ENCODE measurements at regions not wholly inside any gene's neighbourhood (a gene's known extent, or its start where the extent isn't known, plus 50 kb on each side); places are given as distances from the start of the nearest gene placed in this dataset.
"Not testable (repeated sequence)": the region's sequence is repeated elsewhere in the genome, so short reads cannot be mapped to it uniquely, and the experiment has no call there.

- DNase-seq, result peak; percentile 53
Observed at GRCh38 chr11:33970984-33971466, 79.1 kb upstream of the LMO2 start.

- no peak for DNase-seq
Observed at GRCh38 chr11:33967451-33967850, 75.6 kb upstream of the LMO2 start.

DNA sequence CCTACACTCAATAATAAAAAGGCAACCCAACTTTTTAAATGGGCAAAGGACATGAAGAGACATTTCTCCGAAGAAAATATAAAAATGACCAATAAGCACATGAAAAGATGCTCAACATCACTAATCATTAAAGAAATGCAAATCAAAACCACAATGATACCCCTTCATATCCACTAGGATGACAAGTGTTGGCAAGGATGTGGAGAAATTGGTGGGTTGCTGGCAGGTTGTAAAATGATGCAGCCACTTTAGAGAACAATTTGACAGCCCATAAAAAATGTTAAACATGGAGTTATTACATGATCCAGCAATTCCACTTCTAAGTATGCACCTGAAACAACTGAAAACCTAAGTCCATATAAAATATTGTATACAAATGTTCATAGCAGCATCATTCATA is 73.2 kb upstream of the LMO2 start:
- no peak for DNase-seq

DNA sequence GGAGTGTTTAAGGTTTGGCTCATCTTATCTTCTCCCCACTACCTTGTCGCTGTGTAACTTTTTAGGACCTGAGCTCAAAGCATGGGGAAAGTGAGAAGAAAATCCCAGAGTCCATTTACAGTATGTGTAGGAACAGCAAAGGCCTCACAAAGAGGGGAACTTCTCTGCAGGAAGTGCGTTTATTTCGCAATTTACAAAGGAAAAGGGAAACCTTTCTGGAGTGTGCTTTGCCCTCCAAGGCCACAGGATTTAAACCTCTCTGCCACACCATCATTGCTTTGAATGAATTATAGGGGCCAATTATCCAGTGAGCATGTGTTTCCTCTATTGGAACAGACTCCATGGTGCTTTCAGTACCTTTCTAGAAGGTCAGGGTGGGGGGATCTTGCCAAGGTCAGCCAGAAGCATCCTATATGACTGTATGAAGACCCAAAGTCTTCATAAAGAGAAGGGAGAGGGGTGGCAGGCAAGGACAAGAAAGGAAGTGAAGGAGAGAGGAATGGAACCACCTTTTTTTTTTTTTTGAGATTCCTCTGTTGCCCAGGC is 68.1 kb upstream of the LMO2 start:
- DNase-seq, result no peak

DNA sequence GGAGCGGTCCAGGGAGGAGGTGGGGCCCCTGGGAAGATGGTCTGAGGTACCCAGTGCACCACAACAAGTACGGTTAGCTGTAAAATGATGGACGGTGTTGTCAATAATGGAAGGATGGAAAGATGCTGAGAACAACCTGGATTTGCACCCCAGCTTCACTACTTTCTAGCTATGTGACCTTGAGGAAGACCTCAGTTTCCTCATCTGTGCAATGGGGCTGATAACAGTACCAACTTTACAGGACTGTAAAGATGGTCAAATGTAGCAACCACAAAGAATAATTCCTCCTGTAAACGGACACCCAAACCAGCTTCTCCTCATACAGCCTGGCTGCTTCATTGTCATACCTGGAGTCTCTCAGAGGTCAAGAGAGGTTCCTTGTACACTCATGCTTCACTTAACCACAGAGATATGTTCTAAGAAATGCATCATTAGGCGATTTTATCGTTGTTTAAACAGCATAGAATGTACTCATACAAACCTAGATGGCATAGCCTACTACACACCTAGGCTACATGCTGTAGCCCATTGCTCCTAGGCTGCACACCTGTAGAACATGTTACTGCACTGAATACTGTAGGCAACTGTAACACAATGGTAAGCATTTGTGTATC is 65.5 kb upstream of the LMO2 start:
- no peak for DNase-seq

GRCh38 chr11:33956611-33957010 is 64.7 kb upstream of the LMO2 start:
- no peak for DNase-seq

GRCh38 chr11:33953289-33953688 is 61.4 kb upstream of the LMO2 start:
- no peak for DNase-seq

GRCh38 chr11:33952805-33953204 is 60.9 kb upstream of the LMO2 start:
- no peak for DNase-seq

DNA sequence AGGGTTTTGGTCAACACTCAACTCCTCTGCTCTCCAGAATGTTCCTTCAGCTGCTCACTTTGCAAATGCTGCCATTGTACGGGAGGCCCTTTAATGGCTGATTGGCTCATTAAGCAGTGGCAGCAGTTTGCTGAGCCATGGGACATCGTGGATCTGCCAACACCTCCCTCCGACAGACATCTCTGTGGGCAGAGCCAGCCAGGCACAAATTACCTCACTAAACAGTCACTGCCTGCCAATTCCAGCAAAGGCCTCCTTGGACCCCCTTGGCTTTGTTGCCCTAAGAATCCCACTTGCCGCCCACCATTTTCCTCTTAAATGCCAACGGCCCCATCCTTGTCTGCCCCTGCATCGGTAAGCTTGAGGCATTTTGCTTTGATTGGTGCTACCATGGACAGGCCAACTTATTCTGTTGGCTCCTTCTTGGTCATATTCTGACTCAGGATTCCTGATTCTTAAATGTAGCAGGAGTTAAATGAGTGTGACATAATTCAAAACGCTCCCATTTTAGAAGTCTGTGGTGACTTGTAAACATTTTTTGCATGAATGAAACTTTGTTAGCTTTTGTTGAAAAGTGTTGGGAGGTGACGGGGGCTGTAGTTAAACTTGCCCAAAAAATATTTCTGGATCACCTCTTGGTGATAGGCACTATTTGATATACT is 57.5 kb upstream of the LMO2 start:
- DNase-seq, result no peak

DNA sequence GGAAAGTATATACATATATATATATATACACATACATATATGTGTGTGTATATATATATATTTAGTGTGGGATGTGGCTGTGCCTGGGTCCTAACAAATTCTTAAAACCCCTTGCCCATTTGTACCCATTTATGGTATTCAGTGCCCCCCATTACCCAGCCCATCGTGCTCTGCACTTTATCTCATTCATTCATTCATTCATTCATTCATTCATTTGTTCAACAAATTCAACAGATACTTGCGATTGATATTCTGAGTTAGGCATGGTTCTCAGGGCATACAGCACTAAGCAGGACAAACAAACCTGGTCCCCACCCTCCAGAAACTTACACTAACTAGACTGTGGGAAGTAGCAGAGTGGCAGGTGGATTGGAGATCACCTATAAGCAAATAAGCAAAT is 56.6 kb upstream of the LMO2 start:
- no peak for DNase-seq

DNA sequence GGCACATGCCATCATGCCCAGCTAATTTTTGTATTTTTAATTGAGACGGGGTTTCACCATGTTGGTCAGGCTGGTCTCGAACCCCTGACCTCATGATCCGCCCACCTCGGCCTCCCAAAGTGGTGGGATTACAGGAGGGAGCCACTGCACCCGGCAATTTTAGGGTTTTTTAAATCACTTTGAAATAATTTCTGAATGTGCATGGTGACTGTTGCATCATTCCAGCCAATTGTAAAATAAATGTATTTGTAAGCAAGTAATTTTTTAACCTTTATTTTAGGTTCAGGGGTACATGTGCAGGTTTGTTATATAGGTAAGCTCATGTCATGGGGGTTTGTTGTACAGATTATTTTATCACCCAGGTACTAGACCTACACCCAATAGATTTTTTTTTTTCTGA is 56.0 kb upstream of the LMO2 start:
- not testable (repeated sequence) for DNase-seq

DNA sequence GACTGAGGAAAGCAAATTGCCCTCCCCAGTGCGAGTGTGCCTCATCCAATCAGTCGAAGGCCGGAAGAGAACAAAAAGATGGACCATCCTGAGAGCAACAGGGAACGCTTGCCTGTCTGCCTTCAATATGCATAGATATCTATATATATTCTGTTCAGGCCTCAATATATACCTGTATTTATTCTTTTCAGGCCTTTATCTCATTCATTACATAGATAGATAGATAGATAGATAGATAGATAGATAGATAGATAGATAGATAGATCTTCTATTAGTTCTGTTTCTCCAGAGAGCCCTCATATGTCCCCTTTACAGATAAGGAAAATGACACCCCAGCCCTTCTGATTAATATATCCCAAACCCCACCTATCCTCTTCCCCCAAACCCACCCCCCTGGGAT is 55.1 kb upstream of the LMO2 start:
- no peak for DNase-seq

- no peak for DNase-seq
Observed at GRCh38 chr11:33945481-33946268, 53.8 kb upstream of the LMO2 start.

- no peak for DNase-seq
Observed at GRCh38 chr11:33944693-33945424, 53.0 kb upstream of the LMO2 start.

GRCh38 chr11:33944345-33944692 is 52.4 kb upstream of the LMO2 start:
- no peak for DNase-seq

DNA sequence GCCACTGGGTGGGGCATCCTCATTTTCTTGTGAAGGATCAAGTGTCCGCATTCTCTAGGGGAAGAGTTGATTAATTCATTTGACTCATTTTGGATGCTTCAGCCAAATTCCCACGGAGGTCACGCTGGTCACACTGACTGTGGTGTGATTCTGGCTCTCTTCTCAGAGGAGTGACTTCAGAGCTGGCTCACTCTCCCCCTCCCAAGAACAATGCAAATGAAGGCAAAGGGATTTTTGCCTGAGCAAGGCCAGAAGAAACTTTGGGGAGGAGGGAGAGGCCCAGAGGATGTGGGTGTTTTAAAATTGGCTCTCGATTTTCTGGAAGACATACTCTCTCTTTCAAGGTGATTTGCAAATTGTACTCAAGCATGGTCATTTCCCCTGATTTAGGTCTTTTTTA is 51.1 kb upstream of the LMO2 start:
- no peak for DNase-seq

- DNase-seq, result no peak
Observed at GRCh38 chr11:33941637-33942160, 49.8 kb upstream of the LMO2 start.
